ENCODE measurements at regions not wholly inside any gene's neighbourhood (a gene's known extent, or its start where the extent isn't known, plus 50 kb on each side); places are given as distances from the start of the nearest gene placed in this dataset.

GRCh38 chr20:58017970-58018530 is 210.4 kb downstream of the ANKRD60 start (continued):
- TF ChIP-seq REST (IDR thresholded peaks at IDR 0.05): no peak
- TF ChIP-seq GATA3 (IDR thresholded peaks at IDR 0.05; ENCODE audit: borderline replicate concordance): peak; percentile 49
- peak in 1 of 2 experiments; percentile 38; a peak in 2 of 5 replicates for TF ChIP-seq EP300 (IDR thresholded peaks at IDR 0.05)
- TF ChIP-seq CBX2 (IDR thresholded peaks at IDR 0.05; ENCODE audit: borderline replicate concordance, low read depth): no peak
- no peak for TF ChIP-seq ESRRA (IDR thresholded peaks at IDR 0.05; ENCODE audit: borderline replicate concordance, low read length)
- TF ChIP-seq TP53 (CRISPR knock-in tag; IDR thresholded peaks at IDR 0.05): no peak

GRCh38 chr20:58017231-58017969 is 211.1 kb downstream of the ANKRD60 start:
- 7% methylated on average over 19 of the region's 20 CpGs for WGBS (ENCODE audit: missing lambda C conversion rate)
- peaks cover 8% of the 10 kb centered on the region for H3K9me3 ChIP-seq
- DNase-seq (ENCODE audit: low read depth in 1 of 2, low spot score in 1 of 2) (peak; percentile 90 to 94), ATAC-seq (peak; percentile 69 to 75), FAIRE-seq (peak; percentile 96)
- H3K4me1 ChIP-seq: peaks cover 69% of the 10 kb centered on the region
- CTCF ChIA-PET: interaction anchor here (1.1 kb wide), 1 partner anchor 164 kb away, joined by 3 read pairs; no protein-coding TSS in a partner anchor
- H3K4me2 ChIP-seq: peak overlapping the region; percentile 69
- H3K4me3 ChIP-seq: no peak overlapping the region
- peak overlapping the region; percentile 96 to 97 for H3K27ac ChIP-seq
- POLR2A ChIA-PET: interaction anchor here (0.6 to 1.1 kb wide), 2 partner anchors 37 to 320 kb away, joined by 3 to 4 read pairs; no protein-coding TSS in a partner anchor
- TF ChIP-seq TP53 (CRISPR knock-in tag; IDR thresholded peaks at IDR 0.05) (no peak), HOXB5 (CRISPR knock-in tag; IDR thresholded peaks at IDR 0.05) (0 out of 2 replicates have a peak, but pooled peaks have one; percentile 6), PHF8 (IDR thresholded peaks at IDR 0.05; ENCODE audit: borderline replicate concordance, low read depth) (no peak), JUNB (IDR thresholded peaks at IDR 0.05) (peak; percentile 86), NPAS2 (CRISPR knock-in tag; IDR thresholded peaks at IDR 0.05; ENCODE audit: borderline replicate concordance) (no peak), ZSCAN20 (CRISPR knock-in tag; IDR thresholded peaks at IDR 0.05) (no peak), HOXA7 (CRISPR knock-in tag; IDR thresholded peaks at IDR 0.05) (no peak), GATA3 (IDR thresholded peaks at IDR 0.05; ENCODE audit: borderline replicate concordance) (peak; percentile 91), CTCF (IDR thresholded peaks at IDR 0.05) (no peak), FOSB (CRISPR knock-in tag; IDR thresholded peaks at IDR 0.05) (no peak), ESRRA (IDR thresholded peaks at IDR 0.05; ENCODE audit: borderline replicate concordance, low read length) (no peak), MAFK (IDR thresholded peaks at IDR 0.05; ENCODE audit: partially characterized antibody) (peak; percentile 61), SMC3 (IDR thresholded peaks at IDR 0.05) (peak; percentile 22; the same call in 1 of the 3 replicates), JUN (IDR thresholded peaks at IDR 0.05) (peak; percentile 70 to 98; a peak in 3 of 5 replicates), CHD2 (IDR thresholded peaks at IDR 0.05; ENCODE audit: low read length, partially characterized antibody) (no peak), FOSL2 (IDR thresholded peaks at IDR 0.05) (peak; percentile 40), FOSL2 (CRISPR knock-in tag; IDR thresholded peaks at IDR 0.05) (peak; percentile 53), FOXS1 (CRISPR knock-in tag; IDR thresholded peaks at IDR 0.05) (no peak), RARB (CRISPR knock-in tag; IDR thresholded peaks at IDR 0.05) (no peak; the same call in 1 of the 2 replicates), RAD21 (conservative IDR thresholded peaks at IDR 0.05 in 1 of 2, IDR thresholded peaks at IDR 0.05 in 1 of 2) (peak; percentile 36 to 43; a peak in 4 of 5 replicates), TFCP2L1 (CRISPR knock-in tag; IDR thresholded peaks at IDR 0.05) (no peak), HES2 (IDR thresholded peaks at IDR 0.05) (peak; percentile 48; the same call in 1 of the 2 replicates), EP300 (IDR thresholded peaks at IDR 0.05) (peak; percentile 90 to 98), BCL3 (IDR thresholded peaks at IDR 0.05) (no peak; the same call in 1 of the 3 replicates), MAX (IDR thresholded peaks at IDR 0.05) (peak; percentile 71), CEBPB (IDR thresholded peaks at IDR 0.05) (no peak), SREBF2 (IDR thresholded peaks at IDR 0.05) (no peak), CBX8 (IDR thresholded peaks at IDR 0.05) (no peak)

All from A549 (cell line).